A549 (cell line): ENCODE measurements at regions not wholly inside any gene's neighbourhood (a gene's known extent, or its start where the extent isn't known, plus 50 kb on each side); places are given as distances from the start of the nearest gene placed in this dataset.
"Not testable (repeated sequence)": the region's sequence is repeated elsewhere in the genome, so short reads cannot be mapped to it uniquely, and the experiment has no call there.

ENCODE experiments used
- ATAC-seq, 2 experiments: fragments of 200-7000 bp in 1 of 2; fragments of >200 bp in 1 of 2; cut with Nextera tagmentation in 1 of 2; cut with Tn5 transposase in 1 of 2; 3 replicates each; pipeline versions ENCODE4 v1.8.0 to v1.9.1; 2018 to 2020; ENCODE audit warnings: mild to moderate bottlenecking in 1 of 2, moderate library complexity in 1 of 2
- CTCF ChIA-PET: fragments of 300-600 bp; sonication (Branson Sonifier 250); formaldehyde crosslinking; extraction: SDS; loops from one replicate; lab custom pipeline; 2021; ENCODE audit warnings: antibody characterized with exemption, inconsistent platforms; lab: Yijun Ruan, JAX
- POLR2A ChIA-PET: fragments of 350-600 bp; formaldehyde crosslinking; extraction: SDS; loops from one replicate; lab custom pipeline; 2021; ENCODE audit warnings: antibody characterized with exemption, inconsistent platforms; lab: Yijun Ruan, JAX
- DNase-seq, 2 experiments: peaks; one replicate each; pipeline versions ENCODE4 v3.0.0 to v3.0.0-alpha.2; 2011 to 2016; ENCODE audit warnings: low read depth in 1 of 2, low spot score in 1 of 2
- FAIRE-seq: peaks from 2 replicates; lab custom pipeline; 2011; peaks lifted over from hg19 to GRCh38; lab: Jason Lieb, UNC
- H3K27ac ChIP-seq, 2 experiments: fragments of >200 bp; sonication (Bioruptor Twin); formaldehyde crosslinking; 3 replicates each; pipeline ENCODE4 v1.5.1; 2016 to 2017
- H3K4me1 ChIP-seq: fragments of >200 bp; sonication (Bioruptor Twin); formaldehyde crosslinking; 3 replicates; pipeline ENCODE4 v1.6.1; 2016
- H3K4me2 ChIP-seq: fragments of >200 bp; sonication (Bioruptor Twin); formaldehyde crosslinking; 3 replicates; pipeline ENCODE4 v1.6.1; 2016
- H3K4me3 ChIP-seq: fragments of >200 bp; sonication (Bioruptor Twin); formaldehyde crosslinking; 3 replicates; pipeline ENCODE4 v1.5.1; 2016
- H3K9me3 ChIP-seq: fragments of >200 bp; sonication (Bioruptor Twin); formaldehyde crosslinking; 3 replicates; pipeline ENCODE4 v1.6.1; 2016
- WGBS: methylation state at CpG from one replicate; pipeline ENCODE4 v1.1.6; 2017; ENCODE audit errors: missing lambda C conversion rate; 5-methylcytosine and 5-hydroxymethylcytosine counted together

DNA sequence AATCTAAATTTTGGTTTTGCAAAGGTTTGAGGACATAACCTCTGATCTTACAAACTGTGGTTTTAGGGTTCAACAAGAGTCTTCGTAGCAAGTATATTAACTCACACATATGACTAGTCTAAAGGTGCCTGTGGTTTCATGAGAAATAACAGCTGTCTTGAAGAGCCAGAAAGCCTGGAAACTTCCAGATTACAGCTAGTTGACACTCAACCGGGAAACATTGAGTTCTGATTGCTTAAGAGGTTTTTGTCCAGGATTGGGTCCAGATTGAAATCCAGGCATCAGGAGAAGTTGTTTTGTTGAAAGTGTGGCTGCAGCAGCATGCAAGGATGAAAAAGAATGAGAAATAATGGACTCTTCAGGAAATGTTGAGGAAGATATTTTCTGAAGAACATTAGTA, 69.9 kb downstream of the TSPY2 start:
- not testable (repeated sequence) for FAIRE-seq, ATAC-seq

DNA sequence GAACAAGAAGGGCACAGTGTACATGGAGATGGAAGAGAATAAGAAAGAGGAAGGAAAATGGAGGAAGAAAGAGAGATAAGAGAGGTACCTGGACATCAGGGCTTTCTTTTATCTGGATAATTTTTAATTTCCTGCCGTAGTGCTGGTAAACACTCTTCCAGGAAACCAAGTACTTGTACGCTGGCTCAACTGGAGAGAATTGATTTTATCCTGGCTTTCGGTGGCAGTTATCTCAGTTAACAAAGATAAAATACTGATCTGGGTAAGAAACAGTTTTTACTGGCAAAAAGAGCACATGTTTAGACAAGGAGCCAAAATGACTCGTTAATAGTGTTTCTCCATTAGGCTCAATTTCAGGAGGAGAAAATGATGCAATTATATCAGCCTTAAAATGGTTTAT, 70.4 kb downstream of the TSPY2 start:
- POLR2A ChIA-PET, H3K4me2 ChIP-seq, ATAC-seq, H3K4me3 ChIP-seq, FAIRE-seq, DNase-seq, H3K9me3 ChIP-seq, H3K4me1 ChIP-seq, CTCF ChIA-PET, H3K27ac ChIP-seq: not testable (repeated sequence)
- no CpG with 5 or more reads among the region's 4 CpGs for WGBS

More for the DNA sequence above, 69.9 kb downstream of the TSPY2 start:
- DNase-seq, POLR2A ChIA-PET, CTCF ChIA-PET, H3K4me2 ChIP-seq, H3K4me3 ChIP-seq, H3K4me1 ChIP-seq, H3K27ac ChIP-seq, H3K9me3 ChIP-seq: not testable (repeated sequence)
- no CpG with 5 or more reads among the region's 2 CpGs for WGBS

DNA sequence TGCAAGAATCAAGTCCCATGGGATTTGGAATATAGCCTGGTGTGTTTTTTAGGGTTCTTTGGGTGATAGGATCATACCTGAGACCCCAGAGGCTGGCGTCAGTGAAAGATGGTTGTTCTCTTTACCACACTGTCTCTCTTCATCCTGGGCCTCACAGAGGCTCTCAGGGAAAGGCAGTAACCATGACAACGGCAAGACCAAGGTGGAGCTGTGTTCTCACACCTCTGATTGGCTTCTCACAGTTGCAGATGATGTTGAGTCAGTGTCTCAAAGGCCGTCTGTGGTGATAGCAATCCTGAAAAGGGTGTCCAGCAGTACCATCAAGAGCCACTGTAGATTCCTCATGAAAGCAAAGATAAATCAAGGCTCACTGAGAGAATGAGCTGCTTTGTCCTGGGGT, 120.4 kb downstream of the TSPY2 start:
- H3K9me3 ChIP-seq, H3K4me3 ChIP-seq, CTCF ChIA-PET, H3K27ac ChIP-seq, ATAC-seq, H3K4me2 ChIP-seq, POLR2A ChIA-PET, DNase-seq, FAIRE-seq, H3K4me1 ChIP-seq: not testable (repeated sequence)
- no CpG with 5 or more reads among the region's 3 CpGs for WGBS

DNA sequence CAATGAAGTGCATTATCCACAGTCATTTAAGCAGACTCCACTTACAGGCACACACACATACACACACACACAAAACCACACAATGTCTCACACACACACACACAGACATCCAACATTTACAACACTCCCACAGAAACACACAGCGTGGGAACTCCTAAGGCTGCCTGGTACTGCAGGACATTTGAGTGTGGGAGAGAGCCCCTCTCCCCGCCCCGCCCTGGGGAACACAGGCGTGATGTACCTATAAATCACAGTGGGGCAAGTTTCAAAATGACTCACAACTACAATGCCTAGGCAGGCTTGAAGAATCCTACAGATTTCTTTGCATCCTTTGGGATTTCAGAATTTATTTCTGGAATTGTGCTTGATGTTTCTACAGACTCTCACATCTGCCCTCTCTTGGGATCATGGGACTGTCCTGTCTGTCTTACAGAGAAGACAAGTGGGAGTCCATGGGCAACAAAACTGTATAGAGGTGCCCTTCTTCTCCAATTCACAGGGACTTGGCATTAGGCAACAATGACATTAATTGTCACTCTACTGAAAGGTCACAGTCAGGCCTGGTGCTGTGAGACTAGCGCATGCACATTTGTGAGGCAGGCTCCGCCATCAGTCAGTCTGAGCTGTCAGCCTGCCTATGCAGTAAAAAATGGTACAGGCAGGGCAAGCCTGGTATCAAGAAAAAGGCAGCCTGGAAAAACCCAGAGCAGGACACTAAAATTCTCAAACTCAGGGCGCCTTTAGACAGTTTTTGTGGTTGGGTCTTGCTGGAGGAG, 136.6 kb downstream of the TSPY2 start:
- CTCF ChIA-PET, H3K4me2 ChIP-seq, H3K4me3 ChIP-seq, FAIRE-seq, ATAC-seq, H3K27ac ChIP-seq, DNase-seq, POLR2A ChIA-PET, H3K9me3 ChIP-seq, H3K4me1 ChIP-seq: not testable (repeated sequence)
- WGBS, result no CpG with 5 or more reads among the region's 7 CpGs

DNA sequence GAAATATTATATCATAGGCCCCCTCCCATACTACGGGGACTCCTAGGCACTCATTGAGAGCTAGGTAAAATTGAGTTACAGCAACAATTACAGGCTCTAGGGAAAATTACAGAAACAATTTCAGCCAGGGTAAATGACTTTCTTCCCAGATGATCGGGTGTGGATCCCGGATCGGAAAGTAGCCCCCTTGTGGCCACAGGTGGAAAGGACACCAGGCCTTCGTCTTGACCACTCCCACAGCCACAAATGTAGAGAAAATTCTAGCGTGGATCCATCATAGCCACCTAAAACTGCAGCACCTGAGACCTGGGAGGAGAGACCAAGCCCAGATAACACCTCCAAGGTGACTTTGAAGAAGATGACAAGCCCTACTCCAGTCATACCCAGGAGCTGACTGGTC, 142.6 kb downstream of the TSPY2 start:
- WGBS, result no CpG with 5 or more reads among the region's 6 CpGs
- FAIRE-seq, H3K4me2 ChIP-seq, H3K27ac ChIP-seq, POLR2A ChIA-PET, H3K9me3 ChIP-seq, CTCF ChIA-PET, DNase-seq, H3K4me1 ChIP-seq, H3K4me3 ChIP-seq: not testable (repeated sequence)
- peak in 1 of 2 experiments; percentile 69; a peak in 3 of 6 replicates for ATAC-seq

DNA sequence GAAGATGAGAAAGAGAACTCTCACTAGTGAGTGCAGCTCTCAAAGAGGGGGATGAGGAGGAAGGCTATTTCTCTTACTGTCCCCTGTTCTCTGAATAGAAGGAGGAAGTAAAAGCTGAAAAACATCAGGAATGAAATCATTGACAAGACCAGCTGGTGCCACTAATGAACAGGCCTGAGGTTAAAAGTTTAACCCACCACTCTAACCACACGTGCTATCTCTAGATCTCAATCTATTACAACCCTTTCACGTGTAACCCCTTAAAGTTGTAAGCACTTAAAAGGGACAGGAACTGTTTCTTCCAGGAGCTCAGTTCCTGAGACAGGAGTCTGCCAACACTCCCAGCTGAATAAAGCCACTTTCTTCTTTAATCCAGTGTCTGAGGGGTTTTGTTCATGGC, 143.5 kb downstream of the TSPY2 start:
- no CpG with 5 or more reads among the region's 2 CpGs for WGBS
- not testable (repeated sequence) for FAIRE-seq

DNA sequence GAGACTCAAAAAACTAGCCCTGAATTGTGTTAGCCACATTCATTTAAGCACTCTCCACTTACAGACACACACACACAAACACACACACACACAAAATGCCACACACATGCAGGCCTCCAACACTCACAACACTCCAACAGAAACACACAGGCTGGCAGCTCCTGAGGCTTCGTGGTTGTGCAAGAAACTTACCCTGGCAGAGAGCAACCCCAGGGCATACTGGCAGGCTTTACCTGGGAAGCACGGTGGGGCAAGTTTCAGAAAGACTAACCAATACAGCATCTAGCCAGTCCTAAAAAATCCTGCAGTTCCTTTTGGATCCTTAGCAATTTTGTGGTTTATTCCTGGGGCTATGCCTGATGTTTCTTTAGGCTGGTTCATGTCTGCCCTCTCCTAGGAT, 146.2 kb downstream of the TSPY2 start:
- WGBS, result no CpG with 5 or more reads among the region's 2 CpGs
- CTCF ChIA-PET, ATAC-seq, POLR2A ChIA-PET, H3K4me2 ChIP-seq, H3K27ac ChIP-seq, FAIRE-seq, DNase-seq, H3K4me1 ChIP-seq, H3K4me3 ChIP-seq, H3K9me3 ChIP-seq: not testable (repeated sequence)

More for the DNA sequence above, 143.5 kb downstream of the TSPY2 start:
- POLR2A ChIA-PET, ATAC-seq, H3K4me1 ChIP-seq, DNase-seq, H3K27ac ChIP-seq, H3K4me3 ChIP-seq, H3K4me2 ChIP-seq, CTCF ChIA-PET, H3K9me3 ChIP-seq: not testable (repeated sequence)

DNA sequence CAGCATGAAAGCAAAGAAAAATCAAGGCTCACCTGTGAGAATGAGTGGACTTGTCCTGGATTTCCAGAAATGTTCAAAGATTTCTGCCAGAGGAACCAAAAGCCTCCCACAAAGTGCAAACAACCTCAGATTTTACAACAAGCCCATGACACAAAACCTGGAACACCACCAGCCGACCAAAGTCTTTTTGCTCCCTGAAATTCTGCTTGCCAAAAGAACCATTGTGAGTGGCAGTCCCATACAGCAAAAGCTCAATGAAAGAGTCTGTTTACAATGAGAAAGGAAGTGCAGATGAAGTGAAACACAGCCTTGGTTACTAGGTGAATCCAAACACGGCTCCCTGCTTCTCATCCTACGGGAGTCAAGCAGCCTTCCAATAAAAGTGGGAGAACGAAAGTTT, 147.2 kb downstream of the TSPY2 start:
- DNase-seq, H3K4me2 ChIP-seq, FAIRE-seq, H3K9me3 ChIP-seq, POLR2A ChIA-PET, H3K4me1 ChIP-seq, CTCF ChIA-PET, ATAC-seq, H3K4me3 ChIP-seq, H3K27ac ChIP-seq: not testable (repeated sequence)
- WGBS, result no CpG with 5 or more reads among the region's 4 CpGs

DNA sequence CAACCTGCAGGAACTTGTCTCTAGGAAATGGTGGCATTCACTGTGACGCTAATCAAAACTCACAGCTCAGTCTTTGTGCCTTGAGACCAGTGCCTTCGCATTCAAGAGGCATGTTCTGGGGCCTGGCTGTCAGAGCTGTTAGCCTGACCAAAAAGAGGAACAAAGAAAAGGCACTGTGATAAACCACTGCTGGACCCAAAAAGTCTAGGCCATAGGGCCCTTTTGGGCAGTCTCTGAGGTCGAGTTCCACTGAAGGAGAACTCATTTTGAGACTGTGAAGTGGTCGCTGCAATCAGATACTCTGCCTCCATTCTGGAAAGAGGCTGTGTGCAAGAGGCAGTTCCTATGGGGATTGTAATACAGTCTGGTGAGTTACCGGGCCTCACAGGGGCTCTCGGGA, 149.0 kb downstream of the TSPY2 start:
- H3K4me2 ChIP-seq, H3K4me3 ChIP-seq, H3K27ac ChIP-seq, CTCF ChIA-PET, DNase-seq, H3K9me3 ChIP-seq, FAIRE-seq, POLR2A ChIA-PET, ATAC-seq, H3K4me1 ChIP-seq: not testable (repeated sequence)
- WGBS, result no CpG with 5 or more reads among the region's 6 CpGs

DNA sequence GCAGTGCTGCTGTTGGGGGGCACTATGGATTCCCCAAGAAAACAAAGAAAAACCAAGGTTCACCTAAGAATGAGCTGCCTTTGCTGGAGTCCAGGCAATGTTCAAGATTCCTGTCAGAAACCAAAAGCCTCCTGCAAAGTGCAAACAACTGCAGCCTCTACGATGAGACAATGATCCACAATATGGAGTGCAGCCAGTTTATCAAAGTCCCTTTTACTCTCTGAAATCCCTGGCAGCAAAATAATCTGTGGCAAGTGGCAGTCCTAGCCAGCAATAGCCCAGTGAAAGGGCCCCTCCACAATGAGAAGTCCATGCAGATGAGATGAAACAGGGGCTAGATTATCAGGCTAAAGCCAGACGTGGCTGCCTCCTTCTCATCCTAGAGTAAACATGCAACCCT, 155.8 kb downstream of the TSPY2 start:
- H3K9me3 ChIP-seq, FAIRE-seq, DNase-seq, H3K4me1 ChIP-seq, CTCF ChIA-PET, H3K4me2 ChIP-seq, ATAC-seq, H3K4me3 ChIP-seq, POLR2A ChIA-PET, H3K27ac ChIP-seq: not testable (repeated sequence)
- no CpG with 5 or more reads among the region's 2 CpGs for WGBS

DNA sequence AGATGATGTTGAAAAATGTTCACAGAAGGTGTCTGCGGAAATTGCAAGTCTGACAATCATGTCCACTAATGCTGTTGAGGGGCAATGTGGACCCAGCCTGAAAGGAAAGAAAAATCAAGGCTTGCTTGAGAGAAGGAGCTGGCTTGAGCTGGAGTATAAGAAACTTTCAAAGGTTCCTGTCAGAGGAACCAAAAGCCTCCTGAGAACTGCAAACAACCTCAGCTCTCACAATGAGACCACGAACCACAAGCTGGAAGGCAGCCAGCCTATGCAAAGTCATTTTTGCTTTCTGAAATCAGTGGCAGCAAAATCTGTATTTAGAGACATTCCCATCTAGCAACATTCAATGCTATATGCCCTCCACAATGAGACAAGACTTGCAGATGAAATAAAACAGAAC, 160.8 kb downstream of the TSPY2 start:
- DNase-seq, H3K4me2 ChIP-seq, ATAC-seq, POLR2A ChIA-PET, H3K9me3 ChIP-seq, FAIRE-seq, H3K4me1 ChIP-seq, H3K27ac ChIP-seq, H3K4me3 ChIP-seq, CTCF ChIA-PET: not testable (repeated sequence)
- no CpG with 5 or more reads among the region's 2 CpGs for WGBS
